PFSK-1 (cell line): ENCODE measurements at regions not wholly inside any gene's neighbourhood (a gene's known extent, or its start where the extent isn't known, plus 50 kb on each side); places are given as distances from the start of the nearest gene placed in this dataset.

Source experiments
- FOXP2 ChIP-seq: optimal IDR thresholded peaks from 2 replicates; pipeline ENCODE3; 2011; ENCODE audit warnings: borderline replicate concordance, control low read depth, inconsistent platforms; ENCODE audit not compliant: insufficient read depth; ENCODE audit errors: extremely low read length, extremely low read depth
- POLR2AphosphoS5 ChIP-seq: IDR thresholded peaks from 2 replicates; pipeline ENCODE4 v1.6.1; 2012; ENCODE audit warnings: low read depth, mild to moderate bottlenecking, control low read depth, low read length, moderate library complexity
- SIN3A ChIP-seq: IDR thresholded peaks from 2 replicates; pipeline ENCODE4 v1.6.1; 2012; ENCODE audit warnings: mild to moderate bottlenecking, low read length, moderate library complexity, borderline replicate concordance; ENCODE audit not compliant: insufficient read depth
- TAF1 ChIP-seq: IDR thresholded peaks from 2 replicates; pipeline ENCODE4 v1.6.1; 2012; ENCODE audit warnings: low read length, control low read depth, borderline replicate concordance; ENCODE audit not compliant: insufficient read depth
- TF ChIP-seq, protein P1 (sequence below), 2 experiments: IDR thresholded peaks; 2 replicates each; pipeline versions ENCODE4 v1.6.1 to v1.8.0; 2011 to 2012; ENCODE audit warnings: low read depth in 2 of 2, low read length in 2 of 2, control low read depth in 1 of 2, inconsistent platforms in 1 of 2, mild to moderate bottlenecking in 1 of 2, moderate library complexity in 1 of 2; ENCODE audit not compliant: insufficient read depth in 1 of 2

DNA sequence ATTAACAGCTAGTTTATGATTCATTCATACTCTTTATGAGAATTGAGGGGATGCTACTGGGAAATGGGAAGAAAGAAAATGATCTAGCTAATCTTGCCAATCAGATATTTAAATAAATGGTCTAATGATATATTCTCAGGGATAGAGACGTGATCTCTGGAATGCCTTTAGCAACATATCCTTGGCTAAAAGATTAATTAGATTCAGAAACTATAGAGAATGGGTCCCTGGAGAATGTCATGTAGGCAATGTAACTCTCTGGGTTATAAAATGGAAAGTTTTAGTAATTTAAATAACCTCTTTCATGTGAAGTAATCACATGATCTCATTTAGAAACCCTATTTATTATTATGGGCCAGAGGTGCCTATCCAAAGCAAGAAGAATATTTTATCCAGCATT lies 771.0 kb upstream of the CDH2 start:
- TF ChIP-seq POLR2AphosphoS5, result no peak
- TF ChIP-seq FOXP2, result no peak
- TF ChIP-seq, protein P1, sequence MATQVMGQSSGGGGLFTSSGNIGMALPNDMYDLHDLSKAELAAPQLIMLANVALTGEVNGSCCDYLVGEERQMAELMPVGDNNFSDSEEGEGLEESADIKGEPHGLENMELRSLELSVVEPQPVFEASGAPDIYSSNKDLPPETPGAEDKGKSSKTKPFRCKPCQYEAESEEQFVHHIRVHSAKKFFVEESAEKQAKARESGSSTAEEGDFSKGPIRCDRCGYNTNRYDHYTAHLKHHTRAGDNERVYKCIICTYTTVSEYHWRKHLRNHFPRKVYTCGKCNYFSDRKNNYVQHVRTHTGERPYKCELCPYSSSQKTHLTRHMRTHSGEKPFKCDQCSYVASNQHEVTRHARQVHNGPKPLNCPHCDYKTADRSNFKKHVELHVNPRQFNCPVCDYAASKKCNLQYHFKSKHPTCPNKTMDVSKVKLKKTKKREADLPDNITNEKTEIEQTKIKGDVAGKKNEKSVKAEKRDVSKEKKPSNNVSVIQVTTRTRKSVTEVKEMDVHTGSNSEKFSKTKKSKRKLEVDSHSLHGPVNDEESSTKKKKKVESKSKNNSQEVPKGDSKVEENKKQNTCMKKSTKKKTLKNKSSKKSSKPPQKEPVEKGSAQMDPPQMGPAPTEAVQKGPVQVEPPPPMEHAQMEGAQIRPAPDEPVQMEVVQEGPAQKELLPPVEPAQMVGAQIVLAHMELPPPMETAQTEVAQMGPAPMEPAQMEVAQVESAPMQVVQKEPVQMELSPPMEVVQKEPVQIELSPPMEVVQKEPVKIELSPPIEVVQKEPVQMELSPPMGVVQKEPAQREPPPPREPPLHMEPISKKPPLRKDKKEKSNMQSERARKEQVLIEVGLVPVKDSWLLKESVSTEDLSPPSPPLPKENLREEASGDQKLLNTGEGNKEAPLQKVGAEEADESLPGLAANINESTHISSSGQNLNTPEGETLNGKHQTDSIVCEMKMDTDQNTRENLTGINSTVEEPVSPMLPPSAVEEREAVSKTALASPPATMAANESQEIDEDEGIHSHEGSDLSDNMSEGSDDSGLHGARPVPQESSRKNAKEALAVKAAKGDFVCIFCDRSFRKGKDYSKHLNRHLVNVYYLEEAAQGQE (IDR thresholded peaks at IDR 0.05; ENCODE audit: insufficient read depth in 1 of 2, low read depth in 2 of 2, low read length in 2 of 2), result no peak
- no peak for TF ChIP-seq TAF1
- no peak for TF ChIP-seq SIN3A
